Thyroid gland (tissue), 4 donors: ENCODE measurements at regions not wholly inside any gene's neighbourhood (a gene's known extent, or its start where the extent isn't known, plus 50 kb on each side); places are given as distances from the start of the nearest gene placed in this dataset.

Experiments
- DNase-seq, 2 donors: peaks; one replicate each; pipeline ENCODE4 v3.0.0-alpha.2; 2019
- H3K27ac ChIP-seq, 3 donors: fragments of 200-600 bp; sonication (generic); 1 replicate in 2 of 3; 2 replicates in 1 of 3; pipeline ENCODE4 v1.5.1; 2016 to 2019; ENCODE audit warnings: mild to moderate bottlenecking in 1 of 3, moderate library complexity in 1 of 3
- H3K27me3 ChIP-seq: fragments of 200-600 bp; sonication (generic); one replicate; pipeline ENCODE4 v1.5.1; 2019
- H3K36me3 ChIP-seq, 2 donors: fragments of 200-600 bp; sonication (generic); one replicate each; pipeline ENCODE4 v1.5.1; 2016 to 2019
- H3K4me1 ChIP-seq, 2 donors: fragments of 200-600 bp; sonication (generic); one replicate each; pipeline ENCODE4 v1.5.1; 2017 to 2019
- H3K4me3 ChIP-seq, 3 donors: fragments of 200-600 bp; sonication (generic); replicated peaks in 1 of 3; 1 replicate in 2 of 3; 2 replicates in 1 of 3; pipeline ENCODE4 v1.5.1; 2016; ENCODE audit warnings: mild to moderate bottlenecking in 1 of 3
- H3K9me3 ChIP-seq: fragments of 200-600 bp; sonication (generic); one replicate; pipeline ENCODE4 v1.5.1; 2017
- CTCF ChIP-seq, 6 experiments: fragments of 200-600 bp in 3 of 6; fragments of 450-650 bp in 3 of 6; sonication (generic) in 3 of 6; IDR thresholded peaks; one replicate each; pipeline ENCODE4 v1.5.1; 2016 to 2019; ENCODE audit warnings: antibody characterized with exemption in 6 of 6, mild to moderate bottlenecking in 2 of 6, inconsistent platforms in 1 of 6, moderate library complexity in 1 of 6
- POLR2A ChIP-seq, 2 donors: fragments of 450-650 bp; IDR thresholded peaks; one replicate each; pipeline ENCODE4 v1.6.1; 2017; ENCODE audit warnings: antibody characterized with exemption in 2 of 2, mild to moderate bottlenecking in 2 of 2, moderate library complexity in 1 of 2
- WGBS, 2 donors: methylation state at CpG; one replicate each; pipeline ENCODE4 v1.1.5; 2017; 5-methylcytosine and 5-hydroxymethylcytosine counted together
- intact Hi-C: fragments of 100-400 bp; cut with DNase I; formaldehyde crosslinking; loops from one replicate; pipeline ENCODE4 v1.15.1; 2023

GRCh38 chr18:66990909-66991308 is 387.0 kb upstream of the CDH19 start:
- no peak for DNase-seq
- WGBS, 2 donors = 95 to 96% methylated on average over 6 of the region's 6 CpGs
- TF ChIP-seq POLR2A (IDR thresholded peaks at IDR 0.05) = no peak
- no peak for TF ChIP-seq CTCF (IDR thresholded peaks at IDR 0.05)
- no peaks in the 10 kb centered on the region for H3K9me3 ChIP-seq
- H3K4me3 ChIP-seq = no peak overlapping the region
- no peak overlapping the region for H3K27ac ChIP-seq
- H3K4me1 ChIP-seq = no peaks in the 10 kb centered on the region
- intact Hi-C loops = no loop called here
- H3K36me3 ChIP-seq = no peaks in the 10 kb centered on the region
- H3K27me3 ChIP-seq = no peaks in the 10 kb centered on the region

- Histone ChIP-seq H3K27ac (no peak overlapping the region), H3K36me3 (no peaks in the 10 kb centered on the region), H3K4me3 (no peak overlapping the region), H3K9me3 (no peaks in the 10 kb centered on the region), H3K27me3 (no peaks in the 10 kb centered on the region), H3K4me1 (no peaks in the 10 kb centered on the region)
- no peak for DNase-seq
- no peak for TF ChIP-seq CTCF (IDR thresholded peaks at IDR 0.05)
- intact Hi-C loops = no loop called here
Observed at GRCh38 chr18:66979009-66979408, 375.1 kb upstream of the CDH19 start.

- TF ChIP-seq CTCF (IDR thresholded peaks at IDR 0.05) (no peak), POLR2A (IDR thresholded peaks at IDR 0.05) (no peak)
- Histone ChIP-seq H3K27me3 (no peaks in the 10 kb centered on the region), H3K4me3 (no peak overlapping the region), H3K4me1 (no peaks in the 10 kb centered on the region), H3K27ac (no peak overlapping the region), H3K36me3 (no peaks in the 10 kb centered on the region), H3K9me3 (no peaks in the 10 kb centered on the region)
- DNase-seq = no peak
- intact Hi-C loops = no loop called here
- WGBS, 2 donors = 34 to 42% methylated on average over 1 of the region's 1 CpG
Observed at GRCh38 chr18:66972681-66973080, 368.8 kb upstream of the CDH19 start.

GRCh38 chr18:66971960-66972359 is 368.1 kb upstream of the CDH19 start:
- Histone ChIP-seq H3K4me1 (no peaks in the 10 kb centered on the region), H3K27ac (no peak overlapping the region), H3K27me3 (no peaks in the 10 kb centered on the region), H3K9me3 (no peaks in the 10 kb centered on the region), H3K4me3 (no peak overlapping the region), H3K36me3 (no peaks in the 10 kb centered on the region)
- intact Hi-C loops = no loop called here
- TF ChIP-seq POLR2A (IDR thresholded peaks at IDR 0.05) (no peak), CTCF (IDR thresholded peaks at IDR 0.05) (no peak)
- 46% methylated on average over 3 of the region's 3 CpGs for WGBS, 2 donors
- no peak for DNase-seq

GRCh38 chr18:66966171-66966570 is 362.3 kb upstream of the CDH19 start:
- TF ChIP-seq POLR2A (IDR thresholded peaks at IDR 0.05) (no peak), CTCF (IDR thresholded peaks at IDR 0.05) (no peak)
- DNase-seq = no peak
- 89 to 92% methylated on average over 7 of the region's 7 CpGs for WGBS, 2 donors
- H3K36me3 ChIP-seq = no peaks in the 10 kb centered on the region
- no peak overlapping the region for H3K27ac ChIP-seq
- intact Hi-C loops = no loop called here
- H3K9me3 ChIP-seq = no peaks in the 10 kb centered on the region
- no peak overlapping the region for H3K4me3 ChIP-seq
- H3K27me3 ChIP-seq = no peaks in the 10 kb centered on the region
- H3K4me1 ChIP-seq = no peaks in the 10 kb centered on the region
